ENCODE measurements at regions not wholly inside any gene's neighbourhood (a gene's known extent, or its start where the extent isn't known, plus 50 kb on each side); places are given as distances from the start of the nearest gene placed in this dataset.

DNA sequence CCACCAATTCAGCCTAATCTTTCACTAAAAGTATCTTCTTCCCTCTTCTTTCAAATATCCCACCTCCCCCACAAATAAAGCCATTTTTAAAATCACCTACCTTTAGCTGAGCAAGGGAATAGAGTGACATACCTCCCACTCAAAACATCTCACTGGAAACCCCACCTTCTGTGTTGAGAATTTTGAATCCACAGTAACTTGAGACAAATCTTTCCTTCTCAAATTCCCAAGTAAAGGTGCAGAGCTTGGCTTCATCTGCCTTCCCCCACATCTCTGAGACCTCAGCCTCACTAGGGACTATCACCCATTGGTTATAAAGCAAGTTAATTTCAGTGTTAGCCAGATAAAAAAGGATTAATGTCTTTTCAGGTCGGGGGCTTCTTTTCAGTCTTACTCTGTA is 180.4 kb downstream of the INO80D start:
- H3K9ac ChIP-seq: no peak overlapping the region
- no peak overlapping the region for H2AFZ ChIP-seq (ENCODE audit: low read depth)
- no peaks in the 10 kb centered on the region for H3K4me1 ChIP-seq (ENCODE audit: low read depth, poor library complexity, severe bottlenecking)

GRCh38 chr2:205904873-205905272 is 181.1 kb downstream of the INO80D start:
- no peak overlapping the region for H3K4me2 ChIP-seq
- H3K9ac ChIP-seq: no peak overlapping the region
- no peak overlapping the region for H3K27ac ChIP-seq
- no peak overlapping the region for H3K4me3 ChIP-seq (IDR thresholded peaks at IDR 0.05; ENCODE audit: insufficient read depth, low read depth, low read length)
- no peaks in the 10 kb centered on the region for H3K79me2 ChIP-seq (ENCODE audit: insufficient read depth, low read depth)
- H2AFZ ChIP-seq (ENCODE audit: low read depth): no peak overlapping the region
- no peaks in the 10 kb centered on the region for H4K20me1 ChIP-seq (ENCODE audit: insufficient read depth)
- no peaks in the 10 kb centered on the region for H3K36me3 ChIP-seq (ENCODE audit: insufficient read depth)
- TF ChIP-seq, protein P1, sequence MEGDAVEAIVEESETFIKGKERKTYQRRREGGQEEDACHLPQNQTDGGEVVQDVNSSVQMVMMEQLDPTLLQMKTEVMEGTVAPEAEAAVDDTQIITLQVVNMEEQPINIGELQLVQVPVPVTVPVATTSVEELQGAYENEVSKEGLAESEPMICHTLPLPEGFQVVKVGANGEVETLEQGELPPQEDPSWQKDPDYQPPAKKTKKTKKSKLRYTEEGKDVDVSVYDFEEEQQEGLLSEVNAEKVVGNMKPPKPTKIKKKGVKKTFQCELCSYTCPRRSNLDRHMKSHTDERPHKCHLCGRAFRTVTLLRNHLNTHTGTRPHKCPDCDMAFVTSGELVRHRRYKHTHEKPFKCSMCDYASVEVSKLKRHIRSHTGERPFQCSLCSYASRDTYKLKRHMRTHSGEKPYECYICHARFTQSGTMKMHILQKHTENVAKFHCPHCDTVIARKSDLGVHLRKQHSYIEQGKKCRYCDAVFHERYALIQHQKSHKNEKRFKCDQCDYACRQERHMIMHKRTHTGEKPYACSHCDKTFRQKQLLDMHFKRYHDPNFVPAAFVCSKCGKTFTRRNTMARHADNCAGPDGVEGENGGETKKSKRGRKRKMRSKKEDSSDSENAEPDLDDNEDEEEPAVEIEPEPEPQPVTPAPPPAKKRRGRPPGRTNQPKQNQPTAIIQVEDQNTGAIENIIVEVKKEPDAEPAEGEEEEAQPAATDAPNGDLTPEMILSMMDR (conservative IDR thresholded peaks at IDR 0.05; ENCODE audit: low read depth, low read length): no peak
- no peaks in the 10 kb centered on the region for H3K27me3 ChIP-seq (ENCODE audit: insufficient read depth, low read depth)
- no peaks in the 10 kb centered on the region for H3K4me1 ChIP-seq (ENCODE audit: low read depth, poor library complexity, severe bottlenecking)

More for the DNA sequence above, 180.4 kb downstream of the INO80D start:
- no peaks in the 10 kb centered on the region for H4K20me1 ChIP-seq (ENCODE audit: insufficient read depth)
- H3K27ac ChIP-seq: no peak overlapping the region
- H3K27me3 ChIP-seq (ENCODE audit: insufficient read depth, low read depth): no peaks in the 10 kb centered on the region
- no peaks in the 10 kb centered on the region for H3K36me3 ChIP-seq (ENCODE audit: insufficient read depth)
- H3K4me3 ChIP-seq (IDR thresholded peaks at IDR 0.05; ENCODE audit: insufficient read depth, low read depth, low read length): no peak overlapping the region
- H3K4me2 ChIP-seq: no peak overlapping the region
- no peaks in the 10 kb centered on the region for H3K79me2 ChIP-seq (ENCODE audit: insufficient read depth, low read depth)
- TF ChIP-seq, protein P1 (conservative IDR thresholded peaks at IDR 0.05; ENCODE audit: low read depth, low read length): no peak

GRCh38 chr2:205903549-205904129 is 182.3 kb downstream of the INO80D start:
- Histone ChIP-seq H3K4me1 (ENCODE audit: low read depth, poor library complexity, severe bottlenecking) (no peaks in the 10 kb centered on the region), H2AFZ (ENCODE audit: low read depth) (no peak overlapping the region), H3K27me3 (ENCODE audit: insufficient read depth, low read depth) (no peaks in the 10 kb centered on the region), H4K20me1 (ENCODE audit: insufficient read depth) (no peaks in the 10 kb centered on the region), H3K79me2 (ENCODE audit: insufficient read depth, low read depth) (no peaks in the 10 kb centered on the region), H3K4me3 (IDR thresholded peaks at IDR 0.05; ENCODE audit: insufficient read depth, low read depth, low read length) (no peak overlapping the region), H3K36me3 (ENCODE audit: insufficient read depth) (no peaks in the 10 kb centered on the region), H3K9ac (no peak overlapping the region), H3K27ac (no peak overlapping the region), H3K4me2 (no peak overlapping the region)
- TF ChIP-seq, protein P1 (conservative IDR thresholded peaks at IDR 0.05; ENCODE audit: low read depth, low read length): no peak

GRCh38 chr2:205902900-205903237 is 183.1 kb downstream of the INO80D start:
- H3K27ac ChIP-seq: no peak overlapping the region
- no peak overlapping the region for H3K4me3 ChIP-seq (IDR thresholded peaks at IDR 0.05; ENCODE audit: insufficient read depth, low read depth, low read length)
- TF ChIP-seq, protein P1 (conservative IDR thresholded peaks at IDR 0.05; ENCODE audit: low read depth, low read length): no peak
- H4K20me1 ChIP-seq (ENCODE audit: insufficient read depth): no peaks in the 10 kb centered on the region
- no peaks in the 10 kb centered on the region for H3K4me1 ChIP-seq (ENCODE audit: low read depth, poor library complexity, severe bottlenecking)
- no peak overlapping the region for H2AFZ ChIP-seq (ENCODE audit: low read depth)
- no peak overlapping the region for H3K4me2 ChIP-seq
- H3K27me3 ChIP-seq (ENCODE audit: insufficient read depth, low read depth): no peaks in the 10 kb centered on the region
- no peaks in the 10 kb centered on the region for H3K79me2 ChIP-seq (ENCODE audit: insufficient read depth, low read depth)
- H3K36me3 ChIP-seq (ENCODE audit: insufficient read depth): no peaks in the 10 kb centered on the region
- no peak overlapping the region for H3K9ac ChIP-seq

Data from KMS-11 (cell line).